ENCODE measurements at regions not wholly inside any gene's neighbourhood (a gene's known extent, or its start where the extent isn't known, plus 50 kb on each side); places are given as distances from the start of the nearest gene placed in this dataset.

DNA sequence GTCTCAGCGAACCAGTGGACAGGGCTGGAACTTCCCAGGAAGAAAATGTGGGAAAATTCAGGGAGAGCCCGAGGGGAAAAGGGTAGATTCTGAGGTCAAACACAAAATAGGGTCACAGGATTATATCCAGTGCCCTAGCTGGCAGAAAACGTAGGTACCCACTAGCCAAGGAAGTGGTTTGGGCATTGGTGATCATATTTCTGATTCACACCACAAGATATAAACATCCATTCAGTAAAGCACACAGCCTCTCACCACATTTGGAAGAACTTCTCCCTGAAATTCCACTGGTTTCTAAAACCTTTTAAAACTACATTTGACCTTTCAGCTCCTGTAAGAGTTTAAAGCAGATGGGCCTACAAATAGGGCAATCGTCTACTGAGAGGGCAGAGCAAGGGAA, 186.9 kb downstream of the TTC32 start:
- TF ChIP-seq, protein P1, sequence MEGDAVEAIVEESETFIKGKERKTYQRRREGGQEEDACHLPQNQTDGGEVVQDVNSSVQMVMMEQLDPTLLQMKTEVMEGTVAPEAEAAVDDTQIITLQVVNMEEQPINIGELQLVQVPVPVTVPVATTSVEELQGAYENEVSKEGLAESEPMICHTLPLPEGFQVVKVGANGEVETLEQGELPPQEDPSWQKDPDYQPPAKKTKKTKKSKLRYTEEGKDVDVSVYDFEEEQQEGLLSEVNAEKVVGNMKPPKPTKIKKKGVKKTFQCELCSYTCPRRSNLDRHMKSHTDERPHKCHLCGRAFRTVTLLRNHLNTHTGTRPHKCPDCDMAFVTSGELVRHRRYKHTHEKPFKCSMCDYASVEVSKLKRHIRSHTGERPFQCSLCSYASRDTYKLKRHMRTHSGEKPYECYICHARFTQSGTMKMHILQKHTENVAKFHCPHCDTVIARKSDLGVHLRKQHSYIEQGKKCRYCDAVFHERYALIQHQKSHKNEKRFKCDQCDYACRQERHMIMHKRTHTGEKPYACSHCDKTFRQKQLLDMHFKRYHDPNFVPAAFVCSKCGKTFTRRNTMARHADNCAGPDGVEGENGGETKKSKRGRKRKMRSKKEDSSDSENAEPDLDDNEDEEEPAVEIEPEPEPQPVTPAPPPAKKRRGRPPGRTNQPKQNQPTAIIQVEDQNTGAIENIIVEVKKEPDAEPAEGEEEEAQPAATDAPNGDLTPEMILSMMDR (conservative IDR thresholded peaks at IDR 0.05), result no peak
- Histone ChIP-seq H3K9ac (ENCODE audit: extremely low read depth, insufficient read length, low read length) (no peak overlapping the region), H2BK20ac (ENCODE audit: low read depth, low read length, poor library complexity, severe bottlenecking) (no peak overlapping the region), H4K20me1 (ENCODE audit: control insufficient read depth, insufficient read depth, insufficient read length) (no peaks in the 10 kb centered on the region), H2AFZ (ENCODE audit: low read length) (no peak overlapping the region), H3K4me2 (ENCODE audit: insufficient read depth, insufficient read length, low read length) (no peak overlapping the region), H3K27me3 (ENCODE audit: insufficient read depth, low read length) (no peaks in the 10 kb centered on the region; the same call in 1 of the 2 replicates), H2BK5ac (ENCODE audit: insufficient read length, low read length) (no peak overlapping the region), H3K27ac (ENCODE audit: insufficient read length, low read depth, low read length) (no peak overlapping the region), H3K4ac (ENCODE audit: low read depth, low read length) (no peak overlapping the region), H2BK12ac (ENCODE audit: insufficient read length, low read depth, low read length) (no peak overlapping the region), H3K18ac (ENCODE audit: insufficient read length, low read depth, low read length) (no peak overlapping the region), H4K91ac (ENCODE audit: insufficient read length, low read depth, low read length) (no peak overlapping the region), H2AK5ac (ENCODE audit: insufficient read length, low read length) (no peak overlapping the region), H3K56ac (ENCODE audit: insufficient read length, low read depth, low read length) (no peak overlapping the region), H2BK120ac (ENCODE audit: low read depth, low read length, poor library complexity, severe bottlenecking) (no peak overlapping the region), H2BK15ac (ENCODE audit: low read depth, low read length) (no peak overlapping the region), H4K5ac (ENCODE audit: insufficient read length, low read depth, low read length) (no peak overlapping the region), H3K9me3 (ENCODE audit: control insufficient read depth, low read depth, low read length) (no peaks in the 10 kb centered on the region), H3K23me2 (ENCODE audit: insufficient read length, low read depth, low read length, poor library complexity, severe bottlenecking) (no peaks in the 10 kb centered on the region), H3K14ac (ENCODE audit: insufficient read depth, low read length) (no peak overlapping the region), H3T11ph (ENCODE audit: low read length) (no peak overlapping the region), H3K4me1 (ENCODE audit: insufficient read depth, low read length) (no peaks in the 10 kb centered on the region), H3K79me1 (ENCODE audit: insufficient read depth, low read depth, low read length, poor library complexity, severe bottlenecking) (no peaks in the 10 kb centered on the region), H3K79me2 (ENCODE audit: insufficient read depth, low read length) (no peaks in the 10 kb centered on the region), H3K23ac (ENCODE audit: insufficient read length, low read depth, low read length) (no peak overlapping the region), H4K8ac (replicated peaks; ENCODE audit: insufficient read length, low read depth, low read length) (no peak overlapping the region)
- no CpG with 5 or more reads among the region's 4 CpGs for WGBS (ENCODE audit: extremely low coverage, insufficient read length, low lambda C conversion rate)
- peaks cover 4% of the 10 kb centered on the region for H3K27me3 Mint-ChIP-seq (ENCODE audit: low read depth)
- peaks cover 6 to 7% of the 10 kb centered on the region in 2 experiments for H3K4me1 Mint-ChIP-seq
- no peak for DNase-seq
- H3K4me3 Mint-ChIP-seq, result no peak overlapping the region
- no peak overlapping the region for H3K27ac Mint-ChIP-seq
- no peaks in the 10 kb centered on the region for H3K36me3 Mint-ChIP-seq (ENCODE audit: insufficient read depth in 1 of 3, low read depth in 3 of 3)
- peaks cover 3 to 4% of the 10 kb centered on the region in 2 experiments; a peak in 3 of 5 replicates for H3K9me3 Mint-ChIP-seq

Data from H9 (cell line).